ENCODE measurements at regions not wholly inside any gene's neighbourhood (a gene's known extent, or its start where the extent isn't known, plus 50 kb on each side); places are given as distances from the start of the nearest gene placed in this dataset.

DNA sequence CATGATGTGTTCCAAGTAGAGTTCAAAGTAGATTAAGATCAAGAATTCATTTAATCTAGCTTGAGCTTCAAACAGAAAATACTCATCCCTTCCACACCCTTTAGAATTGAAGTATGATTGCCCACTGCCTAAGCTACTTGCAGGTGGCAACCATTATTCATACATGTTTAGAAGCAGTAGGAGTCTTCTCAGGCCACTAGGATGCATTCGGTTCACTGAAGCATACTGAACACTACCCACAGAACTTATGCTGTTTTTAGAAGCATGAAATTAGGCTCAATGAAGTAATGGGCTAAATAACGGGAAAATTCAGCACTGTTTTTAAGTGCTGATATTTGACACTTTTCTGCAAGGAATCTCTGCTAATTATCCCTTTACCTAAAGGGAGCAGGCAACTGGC, 263.4 kb downstream of the DEPDC1B start:
- TF ChIP-seq, protein P1, sequence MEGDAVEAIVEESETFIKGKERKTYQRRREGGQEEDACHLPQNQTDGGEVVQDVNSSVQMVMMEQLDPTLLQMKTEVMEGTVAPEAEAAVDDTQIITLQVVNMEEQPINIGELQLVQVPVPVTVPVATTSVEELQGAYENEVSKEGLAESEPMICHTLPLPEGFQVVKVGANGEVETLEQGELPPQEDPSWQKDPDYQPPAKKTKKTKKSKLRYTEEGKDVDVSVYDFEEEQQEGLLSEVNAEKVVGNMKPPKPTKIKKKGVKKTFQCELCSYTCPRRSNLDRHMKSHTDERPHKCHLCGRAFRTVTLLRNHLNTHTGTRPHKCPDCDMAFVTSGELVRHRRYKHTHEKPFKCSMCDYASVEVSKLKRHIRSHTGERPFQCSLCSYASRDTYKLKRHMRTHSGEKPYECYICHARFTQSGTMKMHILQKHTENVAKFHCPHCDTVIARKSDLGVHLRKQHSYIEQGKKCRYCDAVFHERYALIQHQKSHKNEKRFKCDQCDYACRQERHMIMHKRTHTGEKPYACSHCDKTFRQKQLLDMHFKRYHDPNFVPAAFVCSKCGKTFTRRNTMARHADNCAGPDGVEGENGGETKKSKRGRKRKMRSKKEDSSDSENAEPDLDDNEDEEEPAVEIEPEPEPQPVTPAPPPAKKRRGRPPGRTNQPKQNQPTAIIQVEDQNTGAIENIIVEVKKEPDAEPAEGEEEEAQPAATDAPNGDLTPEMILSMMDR (conservative IDR thresholded peaks at IDR 0.05), result no peak
- no peak for TF ChIP-seq ZFX (IDR thresholded peaks at IDR 0.05)

Data from C4-2B (cell line).